Neural progenitor cell (in vitro differentiated cells): ENCODE measurements at regions not wholly inside any gene's neighbourhood (a gene's known extent, or its start where the extent isn't known, plus 50 kb on each side); places are given as distances from the start of the nearest gene placed in this dataset.

Experiments used
- EZH2 ChIP-seq: fragments of 200-600 bp; sonication (generic); IDR thresholded peaks from 2 replicates; pipeline ENCODE4 v1.6.1; 2017; ENCODE audit warnings: antibody characterized with exemption, mild to moderate bottlenecking, moderate library complexity
- EZH2phosphoT487 ChIP-seq: fragments of 200-600 bp; sonication (generic); IDR thresholded peaks from 2 replicates; pipeline ENCODE4 v1.6.1; 2017; ENCODE audit warnings: antibody characterized with exemption
- TF ChIP-seq, protein P1 (sequence below): fragments of 200-600 bp; sonication (generic); IDR thresholded peaks from 2 replicates; pipeline ENCODE4 v1.5.1; 2017; ENCODE audit warnings: antibody characterized with exemption, mild to moderate bottlenecking

DNA sequence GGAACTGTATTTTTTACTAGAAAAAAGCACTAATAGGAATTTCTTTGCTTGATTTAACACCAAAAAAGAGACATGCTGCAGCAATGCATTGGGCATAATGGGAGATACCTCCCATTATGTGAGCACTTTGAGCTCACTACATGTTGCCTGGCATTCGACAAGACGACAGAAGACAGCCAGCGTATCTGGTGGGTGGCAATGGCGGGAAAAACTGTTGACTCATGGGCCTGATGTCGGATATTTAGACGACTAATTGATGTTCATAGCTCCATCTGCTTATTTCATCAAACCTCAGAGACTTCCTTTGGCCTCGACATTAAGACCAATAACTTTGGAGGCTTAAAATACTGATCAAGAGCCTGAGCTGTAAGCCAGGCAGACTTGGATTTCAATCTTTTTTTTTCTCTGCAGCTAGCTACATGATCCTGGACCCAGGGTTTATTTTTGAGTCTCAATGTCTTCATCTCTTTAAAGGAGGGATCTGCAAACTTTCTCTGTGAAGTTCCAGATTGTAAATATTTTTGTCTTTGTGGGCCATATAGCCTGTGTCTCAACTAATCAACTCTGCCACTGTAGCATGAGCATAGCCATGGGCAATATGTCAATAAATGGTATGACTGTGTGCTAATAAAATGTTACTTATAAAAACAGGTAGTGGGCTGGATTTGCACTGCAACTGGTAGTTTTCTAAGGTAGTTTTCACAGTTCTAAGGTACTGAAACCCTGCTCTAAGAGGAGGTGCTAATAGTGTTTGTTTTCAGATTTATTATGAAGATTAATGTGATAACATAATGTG lies 375.1 kb downstream of the METTL15 start:
- TF ChIP-seq, protein P1, sequence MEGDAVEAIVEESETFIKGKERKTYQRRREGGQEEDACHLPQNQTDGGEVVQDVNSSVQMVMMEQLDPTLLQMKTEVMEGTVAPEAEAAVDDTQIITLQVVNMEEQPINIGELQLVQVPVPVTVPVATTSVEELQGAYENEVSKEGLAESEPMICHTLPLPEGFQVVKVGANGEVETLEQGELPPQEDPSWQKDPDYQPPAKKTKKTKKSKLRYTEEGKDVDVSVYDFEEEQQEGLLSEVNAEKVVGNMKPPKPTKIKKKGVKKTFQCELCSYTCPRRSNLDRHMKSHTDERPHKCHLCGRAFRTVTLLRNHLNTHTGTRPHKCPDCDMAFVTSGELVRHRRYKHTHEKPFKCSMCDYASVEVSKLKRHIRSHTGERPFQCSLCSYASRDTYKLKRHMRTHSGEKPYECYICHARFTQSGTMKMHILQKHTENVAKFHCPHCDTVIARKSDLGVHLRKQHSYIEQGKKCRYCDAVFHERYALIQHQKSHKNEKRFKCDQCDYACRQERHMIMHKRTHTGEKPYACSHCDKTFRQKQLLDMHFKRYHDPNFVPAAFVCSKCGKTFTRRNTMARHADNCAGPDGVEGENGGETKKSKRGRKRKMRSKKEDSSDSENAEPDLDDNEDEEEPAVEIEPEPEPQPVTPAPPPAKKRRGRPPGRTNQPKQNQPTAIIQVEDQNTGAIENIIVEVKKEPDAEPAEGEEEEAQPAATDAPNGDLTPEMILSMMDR, result no peak
- no peak for TF ChIP-seq EZH2
- TF ChIP-seq EZH2phosphoT487, result no peak
